ENCODE measurements at regions not wholly inside any gene's neighbourhood (a gene's known extent, or its start where the extent isn't known, plus 50 kb on each side); places are given as distances from the start of the nearest gene placed in this dataset.

- Histone ChIP-seq H2AFZ (ENCODE audit: low read length) (no peak overlapping the region), H3K23ac (ENCODE audit: insufficient read length, low read depth, low read length) (no peak overlapping the region), H4K91ac (ENCODE audit: insufficient read length, low read depth, low read length) (no peak overlapping the region), H3K27me3 (ENCODE audit: insufficient read depth, low read length) (no peaks in the 10 kb centered on the region), H3K14ac (ENCODE audit: insufficient read depth, low read length) (no peak overlapping the region), H3K4me2 (ENCODE audit: insufficient read depth, insufficient read length, low read length) (no peak overlapping the region), H3K4ac (ENCODE audit: low read depth, low read length) (no peak overlapping the region), H3K9me3 (ENCODE audit: control insufficient read depth, low read depth, low read length) (no peaks in the 10 kb centered on the region), H4K5ac (ENCODE audit: insufficient read length, low read depth, low read length) (no peak overlapping the region), H2BK15ac (ENCODE audit: low read depth, low read length) (no peak overlapping the region), H3K18ac (ENCODE audit: insufficient read length, low read depth, low read length) (no peak overlapping the region), H2BK5ac (ENCODE audit: insufficient read length, low read length) (no peak overlapping the region), H3K27ac (ENCODE audit: insufficient read length, low read depth, low read length) (no peak overlapping the region), H3K56ac (ENCODE audit: insufficient read length, low read depth, low read length) (no peak overlapping the region), H3K9ac (ENCODE audit: extremely low read depth, insufficient read length, low read length) (no peak overlapping the region), H3K79me1 (ENCODE audit: insufficient read depth, low read depth, low read length, poor library complexity, severe bottlenecking) (no peaks in the 10 kb centered on the region), H3K79me2 (ENCODE audit: insufficient read depth, low read length) (no peaks in the 10 kb centered on the region), H2BK20ac (ENCODE audit: low read depth, low read length, poor library complexity, severe bottlenecking) (no peak overlapping the region), H3K23me2 (ENCODE audit: insufficient read length, low read depth, low read length, poor library complexity, severe bottlenecking) (no peaks in the 10 kb centered on the region), H3T11ph (ENCODE audit: low read length) (no peak overlapping the region), H3K4me1 (ENCODE audit: insufficient read depth, low read length) (no peaks in the 10 kb centered on the region), H2BK120ac (ENCODE audit: low read depth, low read length, poor library complexity, severe bottlenecking) (no peak overlapping the region), H4K20me1 (ENCODE audit: control insufficient read depth, insufficient read depth, insufficient read length) (no peaks in the 10 kb centered on the region), H4K8ac (replicated peaks; ENCODE audit: insufficient read length, low read depth, low read length) (no peak overlapping the region), H2AK5ac (ENCODE audit: insufficient read length, low read length) (no peak overlapping the region), H2BK12ac (ENCODE audit: insufficient read length, low read depth, low read length) (no peak overlapping the region)
- Mint-ChIP-seq H3K36me3 (ENCODE audit: insufficient read depth in 1 of 3, low read depth in 3 of 3) (no peaks in the 10 kb centered on the region), H3K9me3 (no peaks in the 10 kb centered on the region), H3K27ac (no peak overlapping the region), H3K4me3 (no peak overlapping the region), H3K4me1 (no peaks in the 10 kb centered on the region), H3K27me3 (ENCODE audit: low read depth) (no peaks in the 10 kb centered on the region)
- TF ChIP-seq CTCF (conservative IDR thresholded peaks at IDR 0.05), result peak; percentile 79
- no CpG with 5 or more reads among the region's 1 CpG for WGBS (ENCODE audit: extremely low coverage, insufficient read length, low lambda C conversion rate)
- DNase-seq, result no peak
These were observed 1523.7 kb downstream of the ARAP2 start for GRCh38 chr4:34720571-34720970.

Measured in H9 (cell line).